ENCODE measurements at regions not wholly inside any gene's neighbourhood (a gene's known extent, or its start where the extent isn't known, plus 50 kb on each side); places are given as distances from the start of the nearest gene placed in this dataset.

DNA sequence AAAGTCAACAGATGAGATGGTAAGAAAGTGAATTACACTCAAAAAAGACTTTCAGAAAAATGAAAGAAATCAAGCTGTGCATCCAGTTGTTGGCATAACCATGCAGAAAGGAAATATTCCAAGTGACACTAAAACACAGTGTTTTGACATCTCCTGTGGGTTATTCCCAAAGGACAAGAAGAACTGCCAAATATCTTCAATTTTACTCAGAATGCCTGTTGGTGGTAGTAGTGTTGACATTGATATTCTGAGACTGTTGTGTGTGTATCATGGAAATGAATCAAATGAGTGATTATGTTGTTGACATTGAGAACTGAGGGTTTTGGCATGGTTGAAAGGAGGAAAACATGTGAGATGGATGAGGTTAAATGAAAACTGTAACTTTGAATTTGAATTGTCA is 196.9 kb downstream of the SH2D4B start:
- TF ChIP-seq, protein P1, sequence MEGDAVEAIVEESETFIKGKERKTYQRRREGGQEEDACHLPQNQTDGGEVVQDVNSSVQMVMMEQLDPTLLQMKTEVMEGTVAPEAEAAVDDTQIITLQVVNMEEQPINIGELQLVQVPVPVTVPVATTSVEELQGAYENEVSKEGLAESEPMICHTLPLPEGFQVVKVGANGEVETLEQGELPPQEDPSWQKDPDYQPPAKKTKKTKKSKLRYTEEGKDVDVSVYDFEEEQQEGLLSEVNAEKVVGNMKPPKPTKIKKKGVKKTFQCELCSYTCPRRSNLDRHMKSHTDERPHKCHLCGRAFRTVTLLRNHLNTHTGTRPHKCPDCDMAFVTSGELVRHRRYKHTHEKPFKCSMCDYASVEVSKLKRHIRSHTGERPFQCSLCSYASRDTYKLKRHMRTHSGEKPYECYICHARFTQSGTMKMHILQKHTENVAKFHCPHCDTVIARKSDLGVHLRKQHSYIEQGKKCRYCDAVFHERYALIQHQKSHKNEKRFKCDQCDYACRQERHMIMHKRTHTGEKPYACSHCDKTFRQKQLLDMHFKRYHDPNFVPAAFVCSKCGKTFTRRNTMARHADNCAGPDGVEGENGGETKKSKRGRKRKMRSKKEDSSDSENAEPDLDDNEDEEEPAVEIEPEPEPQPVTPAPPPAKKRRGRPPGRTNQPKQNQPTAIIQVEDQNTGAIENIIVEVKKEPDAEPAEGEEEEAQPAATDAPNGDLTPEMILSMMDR (IDR thresholded peaks at IDR 0.05), result no peak
- TF ChIP-seq POLR2A (IDR thresholded peaks at IDR 0.05) (no peak), POLR2AphosphoS5 (IDR thresholded peaks at IDR 0.05) (no peak)
